Testis (tissue), 2 donors: ENCODE measurements at regions not wholly inside any gene's neighbourhood (a gene's known extent, or its start where the extent isn't known, plus 50 kb on each side); places are given as distances from the start of the nearest gene placed in this dataset.

Experiments used
- CTCF ChIP-seq, 3 experiments: fragments of 450-650 bp in 2 of 3; fragments of 200-600 bp in 1 of 3; sonication (generic) in 1 of 3; IDR thresholded peaks; one replicate each; pipeline ENCODE4 v1.5.1; 2016 to 2019; ENCODE audit warnings: antibody characterized with exemption in 3 of 3, mild to moderate bottlenecking in 2 of 3, moderate library complexity in 1 of 3
- POLR2A ChIP-seq: fragments of 450-650 bp; IDR thresholded peaks from one replicate; pipeline ENCODE4 v1.6.1; 2017; ENCODE audit warnings: antibody characterized with exemption, mild to moderate bottlenecking, moderate library complexity

- TF ChIP-seq POLR2A (no peak), CTCF (IDR thresholded peaks at IDR 0.05) (no peak)
Measured at GRCh38 chr2:57396355-57397098, 650.1 kb upstream of the VRK2 start.
